ENCODE measurements at regions not wholly inside any gene's neighbourhood (a gene's known extent, or its start where the extent isn't known, plus 50 kb on each side); places are given as distances from the start of the nearest gene placed in this dataset.
"Not testable (repeated sequence)": the region's sequence is repeated elsewhere in the genome, so short reads cannot be mapped to it uniquely, and the experiment has no call there.

- no peak overlapping the region for H3K4me3 Mint-ChIP-seq
- no peaks in the 10 kb centered on the region for H3K36me3 Mint-ChIP-seq (ENCODE audit: low read depth)
- H3K27ac Mint-ChIP-seq = peak overlapping the region in 1 of 3 experiments; percentile 33
- TF ChIP-seq CTCF (IDR thresholded peaks at IDR 0.05; ENCODE audit: unreplicated experiment in 3 of 3) = no peak
- no peaks in the 10 kb centered on the region for H3K4me1 Mint-ChIP-seq
- H3K27me3 Mint-ChIP-seq (ENCODE audit: low read depth) = no peaks in the 10 kb centered on the region
- peaks cover 13% of the 10 kb centered on the region for H3K9me3 Mint-ChIP-seq
Measured at GRCh38 chrX:53883196-53883595, 161.1 kb downstream of the PHF8 start.

GRCh38 chrX:53882331-53882730 is 161.9 kb downstream of the PHF8 start:
- Mint-ChIP-seq H3K36me3 (ENCODE audit: low read depth) (no peaks in the 10 kb centered on the region), H3K27ac (peak overlapping the region in 1 of 3 experiments; percentile 27), H3K4me3 (no peak overlapping the region), H3K27me3 (ENCODE audit: low read depth) (no peaks in the 10 kb centered on the region), H3K4me1 (no peaks in the 10 kb centered on the region), H3K9me3 (peaks cover 16% of the 10 kb centered on the region)
- TF ChIP-seq CTCF (IDR thresholded peaks at IDR 0.05; ENCODE audit: unreplicated experiment in 3 of 3) = no peak

- peaks cover 19% of the 10 kb centered on the region for H3K9me3 Mint-ChIP-seq
- H3K4me1 Mint-ChIP-seq; H3K27me3 Mint-ChIP-seq (ENCODE audit: low read depth); H3K27ac Mint-ChIP-seq; H3K4me3 Mint-ChIP-seq; H3K36me3 Mint-ChIP-seq (ENCODE audit: low read depth): not testable (repeated sequence)
Measured at GRCh38 chrX:53880786-53881185, 163.5 kb downstream of the PHF8 start.

GRCh38 chrX:53859890-53860289 is 173.4 kb upstream of the HUWE1 start:
- no peaks in the 10 kb centered on the region for H3K27me3 Mint-ChIP-seq (ENCODE audit: low read depth)
- peaks cover 36% of the 10 kb centered on the region for H3K9me3 Mint-ChIP-seq
- H3K27ac Mint-ChIP-seq = no peak overlapping the region
- no peaks in the 10 kb centered on the region for H3K36me3 Mint-ChIP-seq (ENCODE audit: low read depth)
- no peaks in the 10 kb centered on the region for H3K4me1 Mint-ChIP-seq
- H3K4me3 Mint-ChIP-seq = no peak overlapping the region
- no peak for TF ChIP-seq CTCF (IDR thresholded peaks at IDR 0.05; ENCODE audit: unreplicated experiment in 3 of 3)

- H3K27ac Mint-ChIP-seq = no peak overlapping the region
- TF ChIP-seq CTCF (IDR thresholded peaks at IDR 0.05; ENCODE audit: unreplicated experiment in 3 of 3) = peak in 2 of 3 experiments; percentile 14 to 42
- peaks cover 6% of the 10 kb centered on the region for H3K9me3 Mint-ChIP-seq
- no peaks in the 10 kb centered on the region for H3K36me3 Mint-ChIP-seq (ENCODE audit: low read depth)
- no peaks in the 10 kb centered on the region for H3K4me1 Mint-ChIP-seq
- no peak overlapping the region for H3K4me3 Mint-ChIP-seq
- H3K27me3 Mint-ChIP-seq (ENCODE audit: low read depth) = no peaks in the 10 kb centered on the region
Measured at GRCh38 chrX:53831662-53832635, 145.4 kb upstream of the HUWE1 start.

- Mint-ChIP-seq H3K9me3 (no peaks in the 10 kb centered on the region), H3K36me3 (ENCODE audit: low read depth) (no peaks in the 10 kb centered on the region), H3K27me3 (ENCODE audit: low read depth) (no peaks in the 10 kb centered on the region), H3K4me3 (no peak overlapping the region), H3K27ac (no peak overlapping the region), H3K4me1 (no peaks in the 10 kb centered on the region)
- TF ChIP-seq CTCF (IDR thresholded peaks at IDR 0.05; ENCODE audit: unreplicated experiment in 3 of 3) = no peak
Measured at GRCh38 chrX:53824686-53825085, 138.2 kb upstream of the HUWE1 start.

GRCh38 chrX:53818115-53818514 is 131.6 kb upstream of the HUWE1 start:
- H3K4me3 Mint-ChIP-seq; H3K27ac Mint-ChIP-seq; H3K4me1 Mint-ChIP-seq; H3K27me3 Mint-ChIP-seq (ENCODE audit: low read depth); H3K36me3 Mint-ChIP-seq (ENCODE audit: low read depth); H3K9me3 Mint-ChIP-seq: not testable (repeated sequence)
